Neutrophil (primary cell): ENCODE measurements at regions not wholly inside any gene's neighbourhood (a gene's known extent, or its start where the extent isn't known, plus 50 kb on each side); places are given as distances from the start of the nearest gene placed in this dataset.

Experiments
- H3K27ac ChIP-seq: fragments of 200-600 bp; sonication (generic); 2 replicates; pipeline ENCODE4 v1.5.1; 2016; ENCODE audit warnings: mild to moderate bottlenecking, moderate library complexity
- H3K27me3 ChIP-seq: fragments of 200-600 bp; sonication (generic); 2 replicates; pipeline ENCODE4 v1.6.0; 2016; ENCODE audit warnings: mild to moderate bottlenecking
- H3K36me3 ChIP-seq: fragments of 200-600 bp; sonication (generic); 2 replicates; pipeline ENCODE4 v1.5.1; 2017
- H3K4me1 ChIP-seq, 2 experiments: fragments of 200-600 bp in 1 of 2; sonication (generic) in 1 of 2; 1 replicate in 1 of 2; 2 replicates in 1 of 2; pipeline versions ENCODE4 v1.5.1 to v1.6.1; 2013 to 2016; ENCODE audit warnings: low read depth in 1 of 2, low read length in 1 of 2, mild to moderate bottlenecking in 1 of 2, moderate library complexity in 1 of 2; ENCODE audit not compliant: control insufficient read depth in 1 of 2, insufficient read depth in 1 of 2
- H3K4me3 ChIP-seq, 2 experiments: fragments of 200-600 bp in 1 of 2; sonication (generic) in 1 of 2; 1 replicate in 1 of 2; 2 replicates in 1 of 2; pipeline ENCODE4 v1.5.1; 2013 to 2016; ENCODE audit warnings: low read depth in 1 of 2, low read length in 1 of 2, mild to moderate bottlenecking in 1 of 2, moderate library complexity in 1 of 2
- H3K9me3 ChIP-seq: fragments of 200-600 bp; sonication (generic); 2 replicates; pipeline ENCODE4 v1.5.1; 2016
- CTCF ChIP-seq: fragments of 200-600 bp; sonication (generic); IDR thresholded peaks from 2 replicates; pipeline ENCODE4 v1.5.1; 2016; ENCODE audit warnings: antibody characterized with exemption

DNA sequence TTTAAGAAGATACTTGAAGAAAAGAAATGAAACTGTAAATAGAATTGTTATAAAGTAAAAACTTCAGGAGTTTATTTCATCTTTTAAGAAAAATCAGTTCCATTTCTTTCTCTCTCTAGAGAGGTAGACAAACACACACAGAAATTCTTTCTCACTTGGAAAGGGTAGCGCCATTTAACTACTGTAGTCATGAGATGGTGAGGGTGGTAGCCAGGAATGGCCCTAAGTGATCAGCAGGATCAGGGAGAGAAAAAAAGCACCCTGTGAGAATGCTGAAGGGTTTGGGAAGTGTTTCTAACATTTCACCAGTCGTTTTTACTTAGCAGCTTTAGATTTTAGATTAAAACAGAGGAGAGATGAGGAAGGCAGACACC lies 205.7 kb upstream of the RUNX1 start:
- H3K27ac ChIP-seq = no peak overlapping the region
- H3K4me1 ChIP-seq = no peaks in the 10 kb centered on the region

DNA sequence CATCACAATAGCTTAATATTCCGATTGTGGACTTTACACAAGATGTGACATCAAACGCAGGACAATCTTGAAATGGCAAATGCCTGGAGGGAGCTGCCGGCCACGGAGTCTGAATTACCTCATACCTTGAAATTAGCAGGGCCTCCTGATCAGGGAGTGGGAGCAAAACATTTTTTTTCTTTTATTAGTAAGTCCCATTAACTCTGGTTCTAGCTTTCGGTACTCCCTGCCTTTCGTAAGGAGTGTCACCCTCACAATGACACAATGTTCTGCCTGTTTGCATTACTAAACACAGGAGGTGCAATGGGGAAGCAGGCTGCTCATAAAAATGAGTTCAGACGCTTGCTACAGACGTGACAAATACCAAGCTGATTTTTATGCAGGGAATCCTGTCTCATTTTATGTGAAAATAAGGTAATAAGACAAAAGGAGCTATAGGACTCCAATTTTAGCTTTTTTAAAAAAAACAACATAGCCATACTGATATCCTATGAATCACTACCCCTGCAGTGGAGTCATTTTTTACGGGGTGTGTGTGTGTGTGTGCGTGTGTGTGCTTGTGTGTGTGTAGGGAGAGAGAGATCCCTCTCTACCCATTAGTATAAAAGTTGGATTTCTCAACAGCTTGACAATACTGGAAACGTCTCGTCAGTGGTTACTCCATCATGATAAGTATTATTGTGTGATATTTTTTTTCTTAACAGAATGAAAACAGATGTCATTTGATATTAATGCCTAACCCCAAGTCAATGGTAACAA lies 205.1 kb upstream of the RUNX1 start:
- Histone ChIP-seq H3K9me3 (no peaks in the 10 kb centered on the region), H3K4me3 (no peak overlapping the region), H3K27me3 (no peaks in the 10 kb centered on the region), H3K27ac (no peak overlapping the region), H3K4me1 (no peaks in the 10 kb centered on the region), H3K36me3 (no peaks in the 10 kb centered on the region)
- TF ChIP-seq CTCF = no peak

More for the DNA sequence above, 205.7 kb upstream of the RUNX1 start:
- Histone ChIP-seq H3K36me3 (no peaks in the 10 kb centered on the region), H3K4me3 (no peak overlapping the region), H3K9me3 (no peaks in the 10 kb centered on the region), H3K27me3 (no peaks in the 10 kb centered on the region)
- no peak for TF ChIP-seq CTCF

GRCh38 chr21:35252831-35253230 lies 203.7 kb upstream of the RUNX1 start:
- Histone ChIP-seq H3K36me3 (no peaks in the 10 kb centered on the region), H3K27ac (no peak overlapping the region), H3K9me3 (no peaks in the 10 kb centered on the region), H3K27me3 (no peaks in the 10 kb centered on the region), H3K4me1 (no peaks in the 10 kb centered on the region), H3K4me3 (no peak overlapping the region)
- TF ChIP-seq CTCF = no peak

GRCh38 chr21:35249636-35250035 lies 200.5 kb upstream of the RUNX1 start:
- H3K9me3 ChIP-seq = no peaks in the 10 kb centered on the region
- no peaks in the 10 kb centered on the region for H3K4me1 ChIP-seq
- H3K27me3 ChIP-seq = no peaks in the 10 kb centered on the region
- no peak overlapping the region for H3K4me3 ChIP-seq
- no peak overlapping the region for H3K27ac ChIP-seq
- no peaks in the 10 kb centered on the region for H3K36me3 ChIP-seq
- no peak for TF ChIP-seq CTCF

DNA sequence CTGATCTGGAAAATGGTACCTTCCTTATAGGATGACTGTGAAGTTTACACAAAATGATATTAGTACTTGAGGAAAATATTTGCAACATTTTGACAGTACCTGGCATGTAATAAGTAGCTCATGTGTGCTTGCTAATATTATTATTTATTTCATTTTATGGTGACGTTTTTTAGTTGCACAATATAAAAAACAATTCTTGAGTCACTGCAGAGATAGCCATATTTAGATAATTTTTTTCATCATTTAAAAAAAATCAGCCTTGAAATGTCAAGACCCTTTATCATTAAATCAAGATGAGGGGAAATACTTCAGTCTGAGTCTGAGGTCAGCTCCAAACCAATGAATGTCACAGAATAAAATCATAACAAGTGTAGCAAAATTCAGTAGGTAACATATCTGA lies 196.8 kb upstream of the RUNX1 start:
- Histone ChIP-seq H3K4me1 (no peaks in the 10 kb centered on the region), H3K27ac (no peak overlapping the region), H3K27me3 (no peaks in the 10 kb centered on the region), H3K4me3 (no peak overlapping the region), H3K36me3 (no peaks in the 10 kb centered on the region), H3K9me3 (no peaks in the 10 kb centered on the region)
- TF ChIP-seq CTCF = no peak

DNA sequence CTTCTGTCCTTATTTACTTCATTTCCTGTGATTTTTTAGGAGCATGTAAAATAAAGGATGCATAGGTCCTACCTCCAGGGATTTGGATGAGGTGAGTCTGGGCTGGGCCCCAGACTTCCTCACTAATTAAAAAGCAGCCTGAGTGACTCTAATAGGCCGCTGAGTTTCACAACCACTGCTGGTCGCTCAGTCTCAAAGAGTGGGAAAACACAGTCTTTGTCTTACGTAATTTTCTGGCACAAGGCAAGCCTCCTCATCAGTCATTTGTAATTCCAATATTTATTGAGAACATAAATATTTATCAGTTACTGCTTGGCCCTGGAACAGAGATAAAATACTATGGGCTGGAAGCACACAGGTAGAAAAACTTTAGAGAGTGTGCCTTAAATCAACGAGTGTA lies 195.4 kb upstream of the RUNX1 start:
- Histone ChIP-seq H3K4me1 (no peaks in the 10 kb centered on the region), H3K4me3 (no peak overlapping the region), H3K27me3 (peaks cover under 1% of the 10 kb centered on the region), H3K27ac (no peak overlapping the region), H3K36me3 (no peaks in the 10 kb centered on the region), H3K9me3 (no peaks in the 10 kb centered on the region)
- TF ChIP-seq CTCF = no peak
